Chondrocyte (in vitro differentiated cells): ENCODE measurements at regions not wholly inside any gene's neighbourhood (a gene's known extent, or its start where the extent isn't known, plus 50 kb on each side); places are given as distances from the start of the nearest gene placed in this dataset.
A peak's percentile ranks its signal among the peaks of the same experiment; 100 is the strongest.
"Not testable (repeated sequence)": the region's sequence is repeated elsewhere in the genome, so short reads cannot be mapped to it uniquely, and the experiment has no call there.

Source experiments
- DNase-seq: peaks from one replicate; pipeline ENCODE4 v3.0.0; 2021; ENCODE audit warnings: mixed read lengths, low spot score
- H3K27ac Mint-ChIP-seq: one replicate; pipeline ENCODE4 v1.8.0; 2021; ENCODE audit warnings: mild to moderate bottlenecking, moderate library complexity, mixed read lengths; ENCODE audit not compliant: unreplicated experiment
- H3K27me3 Mint-ChIP-seq: 2 replicates; pipeline ENCODE4 v1.8.0; 2021; ENCODE audit warnings: low read depth, mixed read lengths
- H3K36me3 Mint-ChIP-seq: 2 replicates; pipeline ENCODE4 v1.8.0; 2021; ENCODE audit warnings: low read depth, mixed read lengths
- H3K4me1 Mint-ChIP-seq: 2 replicates; pipeline ENCODE4 v1.8.0; 2021; ENCODE audit warnings: low read depth, mild to moderate bottlenecking, mixed read lengths
- H3K4me3 Mint-ChIP-seq: one replicate; pipeline ENCODE4 v1.8.0; 2021; ENCODE audit warnings: mild to moderate bottlenecking, moderate library complexity, mixed read lengths; ENCODE audit not compliant: unreplicated experiment
- H3K9me3 Mint-ChIP-seq: 2 replicates; pipeline ENCODE4 v1.8.0; 2021; ENCODE audit warnings: low read depth, mixed read lengths
- CTCF ChIP-seq: fragments of 200-600 bp; sonication (generic); IDR thresholded peaks from 2 replicates; pipeline ENCODE4 v1.5.0; 2021; ENCODE audit warnings: antibody characterized with exemption, mild to moderate bottlenecking, moderate library complexity

DNA sequence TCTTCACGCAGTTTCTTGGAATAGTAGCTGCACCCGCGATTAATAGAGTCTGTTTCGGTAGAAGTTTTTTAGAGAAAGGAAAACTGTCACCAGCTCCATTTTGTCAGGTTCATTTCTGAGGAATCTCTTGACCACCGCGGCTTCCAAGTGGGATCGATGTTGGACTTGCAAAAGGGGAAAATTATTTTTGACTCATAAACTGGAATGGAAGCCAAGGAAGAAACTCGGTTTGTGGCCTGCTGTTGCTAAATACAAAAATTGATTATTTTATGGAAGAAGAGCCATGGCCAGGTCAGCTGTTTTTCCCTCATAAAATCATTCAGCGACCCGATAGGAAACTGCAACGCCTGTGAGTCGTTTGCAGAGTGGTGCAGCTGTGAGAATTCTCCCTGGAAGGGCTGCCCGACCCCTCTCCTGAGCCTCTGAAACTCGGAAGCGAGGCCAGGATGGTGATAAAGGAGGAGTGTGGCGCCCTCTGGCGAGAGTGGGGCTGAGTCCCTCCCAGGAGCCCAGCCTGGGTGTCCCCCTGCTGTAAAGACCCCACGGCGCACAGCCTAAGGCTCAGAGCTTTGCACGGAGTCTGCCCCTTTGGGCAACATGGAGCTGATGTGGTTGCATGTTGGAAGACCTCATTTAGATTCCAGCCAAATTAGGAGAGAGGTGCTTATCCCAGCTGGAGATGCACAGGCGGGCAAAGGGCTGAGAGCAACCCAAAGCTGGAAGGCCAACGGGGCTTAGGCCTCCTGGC is 83.6 kb upstream of the SLC25A33 start:
- Mint-ChIP-seq H3K9me3 (no peaks in the 10 kb centered on the region), H3K4me1 (peaks cover 37% of the 10 kb centered on the region), H3K4me3 (no peak overlapping the region), H3K27ac (no peak overlapping the region), H3K36me3 (no peaks in the 10 kb centered on the region), H3K27me3 (no peaks in the 10 kb centered on the region)
- peak; percentile 91 for TF ChIP-seq CTCF
- no peak for DNase-seq

- no peak for DNase-seq
- no peak for TF ChIP-seq CTCF
- H3K4me1 Mint-ChIP-seq: peaks cover 27% of the 10 kb centered on the region
- no peak overlapping the region for H3K4me3 Mint-ChIP-seq
- H3K36me3 Mint-ChIP-seq: no peaks in the 10 kb centered on the region
- H3K27me3 Mint-ChIP-seq: no peaks in the 10 kb centered on the region
- H3K27ac Mint-ChIP-seq: no peak overlapping the region
- H3K9me3 Mint-ChIP-seq: no peaks in the 10 kb centered on the region
Measured at GRCh38 chr1:9456833-9457232, 82.4 kb upstream of the SLC25A33 start.

GRCh38 chr1:9459816-9460407 is 79.4 kb upstream of the SLC25A33 start:
- Mint-ChIP-seq H3K27ac (peak overlapping the region; percentile 41), H3K9me3 (no peaks in the 10 kb centered on the region), H3K27me3 (no peaks in the 10 kb centered on the region), H3K36me3 (no peaks in the 10 kb centered on the region), H3K4me1 (peaks cover 14% of the 10 kb centered on the region), H3K4me3 (no peak overlapping the region)
- no peak for TF ChIP-seq CTCF
- DNase-seq: no peak

DNA sequence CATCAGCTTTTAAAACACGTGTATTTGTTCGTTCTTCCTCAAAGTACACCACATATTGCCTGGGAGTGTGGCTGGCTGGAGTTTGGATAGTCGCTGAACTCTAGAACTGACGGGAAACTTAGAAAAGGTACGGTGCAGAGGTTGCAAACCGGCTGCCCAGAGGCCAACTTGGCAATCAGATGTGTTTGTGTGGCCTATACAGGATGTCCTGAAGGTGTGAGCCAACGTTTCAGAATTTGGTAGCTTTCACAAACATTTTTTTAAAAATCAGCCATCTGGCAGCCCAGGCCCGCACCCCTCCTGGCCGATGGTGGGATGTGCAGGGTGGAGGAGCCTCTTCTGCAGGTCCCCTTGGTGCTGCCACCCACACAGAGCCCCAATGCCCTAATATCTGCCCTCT is 73.6 kb upstream of the SLC25A33 start:
- no peak overlapping the region for H3K4me3 Mint-ChIP-seq
- TF ChIP-seq CTCF: no peak
- H3K36me3 Mint-ChIP-seq: no peaks in the 10 kb centered on the region
- no peak for DNase-seq
- H3K27ac Mint-ChIP-seq: no peak overlapping the region
- no peaks in the 10 kb centered on the region for H3K9me3 Mint-ChIP-seq
- no peaks in the 10 kb centered on the region for H3K27me3 Mint-ChIP-seq
- H3K4me1 Mint-ChIP-seq: peaks cover 6% of the 10 kb centered on the region

DNA sequence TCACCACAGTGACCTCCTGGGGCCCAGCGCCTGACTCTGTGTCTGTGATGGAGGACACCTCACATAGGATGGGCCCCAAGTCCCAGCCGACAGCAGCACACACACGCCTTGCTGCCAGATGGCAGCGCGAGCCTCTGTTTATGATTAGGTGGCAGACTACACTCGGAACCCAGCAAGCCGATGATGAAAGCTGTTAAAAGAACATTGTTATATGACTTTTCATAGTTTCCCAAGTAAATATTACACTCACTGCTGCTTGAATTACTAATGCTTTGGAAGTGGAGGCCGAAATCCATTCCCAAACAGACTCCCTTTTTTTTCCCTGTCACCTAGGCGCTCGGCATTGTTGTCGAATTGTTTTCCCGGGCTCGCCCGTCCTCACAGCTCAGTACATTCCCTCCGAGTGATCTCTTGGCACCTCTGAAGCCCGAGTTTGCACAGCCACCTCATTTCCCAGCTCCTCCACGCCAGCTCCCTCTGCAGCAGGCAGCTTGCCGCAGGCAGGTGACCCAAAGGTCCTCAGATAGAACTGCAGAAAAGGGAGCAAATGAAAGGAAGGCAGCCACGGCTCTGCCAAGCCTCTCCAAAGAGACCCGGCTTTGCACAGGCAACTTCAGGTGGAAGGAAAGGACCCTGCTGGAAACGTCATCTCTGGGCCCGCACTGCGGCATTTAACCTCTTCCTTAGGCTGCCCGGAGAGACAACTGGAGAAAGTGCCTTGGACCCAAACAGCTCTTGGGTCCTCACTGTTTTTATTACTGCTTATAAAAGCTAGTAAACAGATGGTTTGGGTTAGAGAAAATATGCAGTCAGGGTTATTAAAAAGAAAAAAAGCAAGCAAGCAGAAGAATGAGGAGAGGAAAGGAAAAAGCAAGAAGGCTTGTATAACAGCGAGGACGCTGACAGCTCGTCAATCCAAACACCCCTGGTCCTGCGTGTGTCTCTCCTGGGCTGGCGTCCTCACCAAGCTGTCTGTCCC is 72.2 kb upstream of the SLC25A33 start:
- TF ChIP-seq CTCF: no peak
- Mint-ChIP-seq H3K4me1 (peaks cover 12% of the 10 kb centered on the region), H3K27ac (no peak overlapping the region), H3K9me3 (no peaks in the 10 kb centered on the region), H3K27me3 (no peaks in the 10 kb centered on the region), H3K4me3 (no peak overlapping the region), H3K36me3 (no peaks in the 10 kb centered on the region)
- DNase-seq: no peak

- not testable (repeated sequence) for H3K4me3 Mint-ChIP-seq, H3K9me3 Mint-ChIP-seq, DNase-seq, H3K36me3 Mint-ChIP-seq, H3K27me3 Mint-ChIP-seq, H3K27ac Mint-ChIP-seq
- H3K4me1 Mint-ChIP-seq: peaks cover 25% of the 10 kb centered on the region
Measured at GRCh38 chr1:9469882-9470281, 69.4 kb upstream of the SLC25A33 start.
